Testis (tissue), 2 donors: ENCODE measurements at regions not wholly inside any gene's neighbourhood (a gene's known extent, or its start where the extent isn't known, plus 50 kb on each side); places are given as distances from the start of the nearest gene placed in this dataset.

Source experiments
- POLR2A ChIP-seq: fragments of 450-650 bp; IDR thresholded peaks from one replicate; pipeline ENCODE4 v1.6.1; 2017; ENCODE audit warnings: antibody characterized with exemption, mild to moderate bottlenecking, moderate library complexity
- TF ChIP-seq, protein P1 (sequence below), 3 experiments: fragments of 450-650 bp in 2 of 3; fragments of 200-600 bp in 1 of 3; sonication (generic) in 1 of 3; IDR thresholded peaks; one replicate each; pipeline ENCODE4 v1.5.1; 2016 to 2019; ENCODE audit warnings: antibody characterized with exemption in 3 of 3, mild to moderate bottlenecking in 2 of 3, moderate library complexity in 1 of 3

DNA sequence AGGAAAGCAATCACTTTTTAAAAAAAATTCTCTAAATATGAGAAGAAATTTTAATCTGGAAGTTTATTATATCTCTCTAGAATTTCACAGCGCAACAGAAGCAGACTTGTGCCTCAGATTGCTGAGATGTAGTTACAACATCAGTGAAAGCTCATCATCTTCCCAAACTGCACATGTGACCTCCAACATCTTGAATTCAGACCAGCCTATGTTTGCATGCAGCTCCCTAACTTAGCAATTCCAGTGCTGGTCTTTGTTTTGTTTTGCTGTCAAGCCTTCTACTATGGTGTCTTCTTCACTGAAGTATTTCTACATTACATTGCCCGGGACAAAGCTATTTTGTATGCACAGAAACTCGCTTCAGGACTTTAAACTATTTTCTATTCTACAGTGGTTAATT, 684.8 kb upstream of the PTBP2 start:
- TF ChIP-seq, protein P1, sequence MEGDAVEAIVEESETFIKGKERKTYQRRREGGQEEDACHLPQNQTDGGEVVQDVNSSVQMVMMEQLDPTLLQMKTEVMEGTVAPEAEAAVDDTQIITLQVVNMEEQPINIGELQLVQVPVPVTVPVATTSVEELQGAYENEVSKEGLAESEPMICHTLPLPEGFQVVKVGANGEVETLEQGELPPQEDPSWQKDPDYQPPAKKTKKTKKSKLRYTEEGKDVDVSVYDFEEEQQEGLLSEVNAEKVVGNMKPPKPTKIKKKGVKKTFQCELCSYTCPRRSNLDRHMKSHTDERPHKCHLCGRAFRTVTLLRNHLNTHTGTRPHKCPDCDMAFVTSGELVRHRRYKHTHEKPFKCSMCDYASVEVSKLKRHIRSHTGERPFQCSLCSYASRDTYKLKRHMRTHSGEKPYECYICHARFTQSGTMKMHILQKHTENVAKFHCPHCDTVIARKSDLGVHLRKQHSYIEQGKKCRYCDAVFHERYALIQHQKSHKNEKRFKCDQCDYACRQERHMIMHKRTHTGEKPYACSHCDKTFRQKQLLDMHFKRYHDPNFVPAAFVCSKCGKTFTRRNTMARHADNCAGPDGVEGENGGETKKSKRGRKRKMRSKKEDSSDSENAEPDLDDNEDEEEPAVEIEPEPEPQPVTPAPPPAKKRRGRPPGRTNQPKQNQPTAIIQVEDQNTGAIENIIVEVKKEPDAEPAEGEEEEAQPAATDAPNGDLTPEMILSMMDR (IDR thresholded peaks at IDR 0.05): no peak
- no peak for TF ChIP-seq POLR2A
